Fibroblast of mammary gland (primary cell): ENCODE measurements at regions not wholly inside any gene's neighbourhood (a gene's known extent, or its start where the extent isn't known, plus 50 kb on each side); places are given as distances from the start of the nearest gene placed in this dataset.

Experiments used
- DNase-seq: peaks from one replicate; pipeline ENCODE4 v3.0.0-alpha.2; 2010; ENCODE audit warnings: low read depth
- H3K4me3 ChIP-seq: 2 replicates; pipeline ENCODE4 v1.5.1; 2011; ENCODE audit warnings: low read depth, mild to moderate bottlenecking, low read length, moderate library complexity; ENCODE audit not compliant: control insufficient read depth
- CTCF ChIP-seq: conservative IDR thresholded peaks from 2 replicates; pipeline ENCODE4 v1.5.1; 2011; ENCODE audit warnings: low read depth, low read length, inconsistent platforms; ENCODE audit not compliant: control insufficient read depth, insufficient read depth

DNA sequence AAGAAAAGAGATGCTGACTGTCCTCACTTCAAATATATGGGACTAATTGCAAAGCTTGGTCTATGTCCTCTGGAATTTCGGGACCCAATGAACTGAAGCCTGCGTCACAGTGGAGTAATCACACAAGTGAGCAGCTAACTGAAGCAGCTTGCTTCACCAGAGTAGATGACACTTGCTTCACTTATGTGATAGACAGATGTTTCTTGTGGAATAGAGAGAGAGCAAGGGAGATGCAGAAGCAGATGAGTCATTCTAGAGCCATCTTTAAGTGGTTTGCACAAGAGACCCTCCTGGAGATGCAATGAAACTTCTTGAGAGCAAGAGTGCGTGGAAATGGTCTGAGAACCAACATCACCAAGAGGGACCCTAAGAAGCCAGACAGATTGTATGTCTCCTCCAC is 1537.1 kb upstream of the FLRT2 start:
- H3K4me3 ChIP-seq: no peak overlapping the region
- DNase-seq: peak; percentile 45
- TF ChIP-seq CTCF: no peak

GRCh38 chr14:83993545-83993944 is 1536.4 kb upstream of the FLRT2 start:
- DNase-seq: no peak
- no peak overlapping the region for H3K4me3 ChIP-seq
- TF ChIP-seq CTCF: no peak

DNA sequence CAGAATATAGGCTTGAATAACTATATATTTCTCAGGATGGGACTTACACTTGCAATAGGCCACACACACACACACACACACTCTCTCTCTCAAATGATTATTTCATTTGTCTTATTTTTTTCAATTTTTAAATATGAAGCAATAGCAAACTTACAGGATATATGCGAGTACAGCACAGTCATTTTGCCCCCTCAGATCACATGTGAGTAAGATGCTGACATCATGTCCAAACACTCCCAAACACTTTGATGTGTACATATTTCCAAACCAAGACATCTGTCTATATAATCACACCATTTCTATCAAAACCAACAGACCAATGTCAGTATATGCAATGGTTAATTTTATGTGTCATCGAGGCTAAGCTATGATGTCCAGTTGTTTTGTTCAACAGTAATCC is 1535.9 kb upstream of the FLRT2 start:
- no peak overlapping the region for H3K4me3 ChIP-seq
- no peak for TF ChIP-seq CTCF
- DNase-seq: peak; percentile 79

DNA sequence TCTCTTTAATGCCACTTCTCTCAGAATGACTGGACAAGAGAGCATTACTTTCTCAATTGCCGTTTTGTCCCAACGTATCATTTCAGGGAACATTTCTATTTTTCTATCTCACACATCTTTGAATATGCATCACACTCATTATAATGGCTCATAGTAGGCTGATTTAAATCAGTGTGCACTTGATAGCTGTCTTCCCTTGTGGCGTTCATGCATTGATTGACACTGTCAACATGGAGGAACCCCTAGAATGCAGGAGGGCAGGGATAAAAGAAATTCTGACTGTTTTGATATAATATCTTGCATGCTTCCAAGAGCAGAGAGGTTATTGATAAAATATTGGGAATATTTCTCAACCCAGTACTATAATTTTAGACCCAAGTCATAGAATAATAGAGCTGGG is 1528.9 kb upstream of the FLRT2 start:
- no peak for DNase-seq
- no peak for TF ChIP-seq CTCF
- H3K4me3 ChIP-seq: no peak overlapping the region

- DNase-seq: no peak
- H3K4me3 ChIP-seq: no peak overlapping the region
- TF ChIP-seq CTCF: no peak
These were observed 1526.6 kb upstream of the FLRT2 start for GRCh38 chr14:84003346-84003745.

GRCh38 chr14:84006643-84007155 is 1523.2 kb upstream of the FLRT2 start:
- no peak for DNase-seq
- no peak for TF ChIP-seq CTCF
- no peak overlapping the region for H3K4me3 ChIP-seq

DNA sequence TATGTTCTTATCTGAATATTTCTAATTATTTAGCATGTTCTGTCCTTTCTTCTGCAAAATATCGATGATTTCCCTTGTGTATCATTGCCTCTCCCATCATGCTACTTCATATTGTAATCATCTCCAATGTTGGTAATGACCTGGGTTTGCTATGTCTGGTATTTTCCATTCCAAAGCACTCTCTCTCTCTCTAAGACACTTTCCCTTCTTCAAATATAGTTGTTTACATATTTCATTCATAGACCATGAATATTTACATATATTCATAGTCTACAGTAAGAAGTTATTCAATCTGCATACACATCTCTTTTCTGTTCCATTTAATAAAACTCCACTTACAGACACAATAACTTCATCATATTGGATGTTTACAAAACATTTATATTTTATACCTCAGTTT is 1516.5 kb upstream of the FLRT2 start:
- no peak overlapping the region for H3K4me3 ChIP-seq
- DNase-seq: no peak
- no peak for TF ChIP-seq CTCF
